HG03039 (cell line): ENCODE measurements at regions not wholly inside any gene's neighbourhood (a gene's known extent, or its start where the extent isn't known, plus 50 kb on each side); places are given as distances from the start of the nearest gene placed in this dataset.

Source experiments
- ATAC-seq: cut with Tn5 transposase; IDR thresholded peaks from one replicate; pipeline ENCODE4 v1.9.1; 2021; ENCODE audit warnings: mild to moderate bottlenecking, moderate library complexity; ENCODE audit not compliant: unreplicated experiment

- no peak for ATAC-seq
Observed at GRCh38 chr12:60119327-60119726, 523.5 kb downstream of the SLC16A7 start.

- ATAC-seq = no peak
Observed at GRCh38 chr12:60120199-60120598, 524.4 kb downstream of the SLC16A7 start.

GRCh38 chr12:60123557-60123956 lies 527.7 kb downstream of the SLC16A7 start:
- ATAC-seq = no peak

- no peak for ATAC-seq
Observed at GRCh38 chr12:60137513-60137912, 541.7 kb downstream of the SLC16A7 start.

- ATAC-seq = no peak
Observed at GRCh38 chr12:60138526-60138925, 542.7 kb downstream of the SLC16A7 start.

- no peak for ATAC-seq
Observed at GRCh38 chr12:60144395-60144794, 548.6 kb downstream of the SLC16A7 start.

GRCh38 chr12:60148109-60148508 lies 552.3 kb downstream of the SLC16A7 start:
- no peak for ATAC-seq

GRCh38 chr12:60148831-60149230 lies 553.0 kb downstream of the SLC16A7 start:
- ATAC-seq = no peak

GRCh38 chr12:60152756-60153155 lies 556.9 kb downstream of the SLC16A7 start:
- no peak for ATAC-seq

GRCh38 chr12:60159761-60160160 lies 563.9 kb downstream of the SLC16A7 start:
- no peak for ATAC-seq

- ATAC-seq = no peak
Observed at GRCh38 chr12:60162988-60163720, 567.3 kb downstream of the SLC16A7 start.

GRCh38 chr12:60165781-60166180 lies 570.0 kb downstream of the SLC16A7 start:
- no peak for ATAC-seq

- ATAC-seq = no peak
Observed at GRCh38 chr12:60168441-60168840, 572.6 kb downstream of the SLC16A7 start.

- ATAC-seq = no peak
Observed at GRCh38 chr12:60169904-60170303, 574.1 kb downstream of the SLC16A7 start.

- ATAC-seq = no peak
Observed at GRCh38 chr12:60172266-60173211, 576.7 kb downstream of the SLC16A7 start.

- no peak for ATAC-seq
Observed at GRCh38 chr12:60173224-60174170, 577.7 kb downstream of the SLC16A7 start.

GRCh38 chr12:60174476-60174875 lies 578.6 kb downstream of the SLC16A7 start:
- no peak for ATAC-seq

- ATAC-seq = no peak
Observed at GRCh38 chr12:60174941-60175340, 579.1 kb downstream of the SLC16A7 start.

- no peak for ATAC-seq
Observed at GRCh38 chr12:60176891-60177290, 581.1 kb downstream of the SLC16A7 start.

GRCh38 chr12:60180298-60180697 lies 584.5 kb downstream of the SLC16A7 start:
- no peak for ATAC-seq

- no peak for ATAC-seq
Observed at GRCh38 chr12:60182354-60182753, 586.5 kb downstream of the SLC16A7 start.
